Motor neuron (in vitro differentiated cells): ENCODE measurements at regions not wholly inside any gene's neighbourhood (a gene's known extent, or its start where the extent isn't known, plus 50 kb on each side); places are given as distances from the start of the nearest gene placed in this dataset.
"Not testable (repeated sequence)": the region's sequence is repeated elsewhere in the genome, so short reads cannot be mapped to it uniquely, and the experiment has no call there.

ENCODE experiments used
- ATAC-seq, 8 experiments: fragments of 200-7000 bp; cut with Tn5 transposase; replicated peaks in 6 of 8; 2 replicates each; pipeline ENCODE4 v1.8.0; 2021; ENCODE audit warnings: mild to moderate bottlenecking in 8 of 8, moderate library complexity in 8 of 8
- H3K27ac ChIP-seq, 2 donors: fragments of 250-450 bp; sonication (Bioruptor Pico); 2 replicates each; pipeline ENCODE4 v1.9.0; 2021; ENCODE audit warnings: antibody characterized with exemption in 2 of 2, mild to moderate bottlenecking in 2 of 2, moderate library complexity in 1 of 2
- H3K4me1 ChIP-seq, 2 donors: fragments of 250-450 bp; sonication (Bioruptor Pico); replicated peaks in 1 of 2; 2 replicates each; pipeline ENCODE4 v1.6.1; 2021; ENCODE audit warnings: antibody characterized with exemption in 2 of 2, mild to moderate bottlenecking in 2 of 2, moderate library complexity in 1 of 2
- H3K4me3 ChIP-seq, 5 donors: fragments of 250-450 bp; sonication (Bioruptor Pico); 2 replicates each; pipeline ENCODE4 v1.9.0; 2021; ENCODE audit warnings: antibody characterized with exemption in 5 of 5, mild to moderate bottlenecking in 5 of 5, moderate library complexity in 4 of 5
- WGBS, 10 experiments: fragments of 450-650 bp; shearing (Covaris generic); methylation state at CpG; one replicate each; pipeline ENCODE4 v1.0.0; 2022; 5-methylcytosine and 5-hydroxymethylcytosine counted together
- in situ Hi-C, 9 experiments: fragments of 400-800 bp; cut with MboI; loops; one replicate each; pipeline ENCODE4 v1.15.0; 2021; ENCODE audit warnings: low sequenced_read_pairs in 9 of 9, low pct_unique_long_range_greater_than_20kb in 2 of 9; ENCODE audit not compliant: unreplicated experiment in 9 of 9

DNA sequence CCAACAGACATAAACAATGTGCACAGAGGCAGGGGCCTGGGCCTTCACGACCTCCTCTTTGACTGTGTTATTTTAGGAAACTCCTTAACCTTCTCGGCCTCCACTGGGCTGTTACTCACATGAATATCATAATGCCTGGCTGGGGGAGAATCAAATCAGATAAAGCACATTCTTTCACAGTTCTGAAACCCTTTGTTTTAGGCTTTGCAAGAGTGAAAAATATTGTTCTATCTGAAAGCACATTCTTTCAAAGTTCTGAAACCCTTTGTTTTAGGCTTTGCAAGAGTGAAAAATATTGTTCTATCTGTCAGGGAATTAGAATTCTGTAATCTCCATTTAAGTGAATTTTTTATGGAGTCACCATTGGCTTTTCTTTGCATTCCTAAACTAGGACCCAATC, 50.7 kb upstream of the SYNDIG1 start:
- in situ Hi-C loops: loop anchor here in 1 of 9 experiments (25.0 kb wide), 1 partner anchor 394 kb away; no protein-coding TSS in a partner anchor
- peaks cover 11 to 22% of the 10 kb centered on the region in 2 donors for H3K4me1 ChIP-seq
- ATAC-seq: peak in 2 of 8 experiments; percentile 33 to 38
- no peak overlapping the region for H3K27ac ChIP-seq
- 6 to 63% (median 38%) methylated on average over 1 to 2 of the region's 2 CpGs; no CpG with 5 or more reads in 3 of the 10 experiments for WGBS, 10 experiments
- no peak overlapping the region for H3K4me3 ChIP-seq

- Histone ChIP-seq H3K4me1 (peaks cover 6 to 15% of the 10 kb centered on the region in 2 donors), H3K4me3 (no peak overlapping the region), H3K27ac (peak overlapping the region in 1 of 2 donors; percentile 25)
- in situ Hi-C loops: loop anchor here in 1 of 9 experiments (25.0 kb wide), 1 partner anchor 395 kb away; no protein-coding TSS in a partner anchor
- ATAC-seq: peak in 5 of 8 experiments; percentile 51 to 91 (median 79)
- WGBS, 10 experiments: 40 to 100% (median 71%) methylated on average over 1 to 8 of the region's 11 CpGs; no CpG with 5 or more reads in 2 of the 10 experiments
These were observed 51.9 kb upstream of the SYNDIG1 start for GRCh38 chr20:24417485-24417884.

GRCh38 chr20:24415444-24415843, 54.0 kb upstream of the SYNDIG1 start:
- H3K4me3 ChIP-seq, H3K27ac ChIP-seq, ATAC-seq: not testable (repeated sequence)
- H3K4me1 ChIP-seq: peaks cover 6 to 15% of the 10 kb centered on the region in 2 donors
- WGBS, 10 experiments: 20 to 100% (median 76%) methylated on average over 1 to 5 of the region's 7 CpGs; no CpG with 5 or more reads in 4 of the 10 experiments
- in situ Hi-C loops: loop anchor here in 1 of 9 experiments (25.0 kb wide), 1 partner anchor 397 kb away; no protein-coding TSS in a partner anchor

DNA sequence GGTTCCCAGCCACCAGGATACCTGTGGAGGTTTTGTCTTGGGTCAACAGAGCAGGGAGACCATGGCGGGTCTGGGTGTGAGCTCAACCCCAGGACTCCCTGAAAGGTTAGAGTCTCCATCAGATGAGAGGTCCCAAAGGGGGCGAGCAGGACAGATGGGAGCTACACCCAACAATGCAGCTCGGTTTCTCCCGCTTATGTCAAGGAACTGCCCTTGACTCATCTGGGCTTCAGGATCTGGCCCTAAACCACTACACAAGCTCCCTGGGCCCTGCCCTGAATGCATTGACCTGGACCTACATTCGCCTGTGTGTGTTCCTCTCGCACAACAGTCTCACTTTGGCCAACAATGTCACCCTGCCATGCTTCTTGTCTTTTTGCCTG, 57.6 kb upstream of the SYNDIG1 start:
- in situ Hi-C loops: loop anchor here in 1 of 9 experiments (25.0 kb wide), 1 partner anchor 400 kb away; no protein-coding TSS in a partner anchor
- ATAC-seq: no peak
- Histone ChIP-seq H3K4me3 (no peak overlapping the region), H3K27ac (no peak overlapping the region), H3K4me1 (peaks cover 0 to 3% of the 10 kb centered on the region in 2 donors)
- WGBS, 10 experiments: 13 to 97% (median 85%) methylated on average over 1 to 5 of the region's 6 CpGs; no CpG with 5 or more reads in 2 of the 10 experiments

- 5 to 100% (median 76%) methylated on average over 2 to 13 of the region's 17 CpGs for WGBS, 10 experiments
- in situ Hi-C loops: loop anchor here in 1 of 9 experiments (25.0 kb wide), 1 partner anchor 401 kb away; no protein-coding TSS in a partner anchor
- H3K4me1 ChIP-seq: peaks cover 0 to 3% of the 10 kb centered on the region in 2 donors
- H3K27ac ChIP-seq: no peak overlapping the region
- H3K4me3 ChIP-seq: no peak overlapping the region
- peak in 1 of 8 experiments; percentile 18 for ATAC-seq
These were observed 58.2 kb upstream of the SYNDIG1 start for GRCh38 chr20:24411003-24411833.

DNA sequence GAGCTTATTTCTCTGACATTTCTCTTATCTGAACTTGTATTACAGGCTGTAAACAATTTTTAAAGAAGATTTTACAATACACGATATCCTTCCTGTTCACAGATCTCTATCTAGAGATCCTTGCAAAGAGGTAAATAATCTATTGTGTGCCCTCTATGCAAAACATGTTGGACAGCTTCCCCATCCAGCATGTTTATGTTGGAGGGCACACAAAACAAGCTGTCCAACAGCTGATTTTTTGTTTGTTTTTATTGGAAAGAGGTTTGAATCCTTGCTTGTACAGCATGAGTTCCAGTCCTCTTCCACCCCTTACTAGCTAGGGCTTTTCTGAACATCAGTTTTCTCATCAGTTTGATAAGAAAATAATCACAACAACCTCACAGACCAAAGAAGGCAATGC, 62.3 kb upstream of the SYNDIG1 start:
- Histone ChIP-seq H3K4me1 (peaks cover 0 to 3% of the 10 kb centered on the region in 2 donors), H3K4me3 (no peak overlapping the region), H3K27ac (no peak overlapping the region)
- WGBS, 10 experiments: 17 to 100% (median 94%) methylated on average over 1 of the region's 1 CpG; no CpG with 5 or more reads in 2 of the 10 experiments
- peak in 1 of 8 experiments; percentile 60 for ATAC-seq
- in situ Hi-C loops: loop anchor here in 1 of 9 experiments (25.0 kb wide), 1 partner anchor 405 kb away; no protein-coding TSS in a partner anchor

DNA sequence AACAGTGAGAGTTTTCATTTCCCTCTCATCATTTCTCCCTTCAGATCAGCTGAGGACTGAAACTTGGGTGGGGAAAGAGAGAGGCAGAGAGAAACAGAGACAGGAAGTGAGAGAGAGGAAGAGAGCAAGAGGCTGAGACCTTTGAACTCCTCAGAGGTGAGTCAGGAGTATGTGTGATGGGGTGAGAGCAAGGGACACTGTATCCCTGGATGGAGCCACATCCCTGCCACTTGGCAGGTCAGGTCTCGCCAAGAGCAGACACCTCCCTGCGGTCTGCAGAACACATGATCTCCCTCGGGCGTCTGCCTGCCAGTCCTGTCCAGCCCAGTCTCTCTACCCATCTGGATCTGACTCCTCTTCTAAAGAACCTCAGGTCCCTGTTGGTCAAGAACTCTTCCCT, 62.7 kb upstream of the SYNDIG1 start:
- Histone ChIP-seq H3K27ac (no peak overlapping the region), H3K4me1 (peaks cover 0 to 3% of the 10 kb centered on the region in 2 donors), H3K4me3 (no peak overlapping the region)
- 0 to 83% (median 40%) methylated on average over 1 of the region's 4 CpGs; no CpG with 5 or more reads in 7 of the 10 experiments for WGBS, 10 experiments
- peak in 4 of 8 experiments; percentile 23 to 81 (median 68) for ATAC-seq
- in situ Hi-C loops: loop anchor here in 1 of 9 experiments (25.0 kb wide), 1 partner anchor 406 kb away; no protein-coding TSS in a partner anchor

DNA sequence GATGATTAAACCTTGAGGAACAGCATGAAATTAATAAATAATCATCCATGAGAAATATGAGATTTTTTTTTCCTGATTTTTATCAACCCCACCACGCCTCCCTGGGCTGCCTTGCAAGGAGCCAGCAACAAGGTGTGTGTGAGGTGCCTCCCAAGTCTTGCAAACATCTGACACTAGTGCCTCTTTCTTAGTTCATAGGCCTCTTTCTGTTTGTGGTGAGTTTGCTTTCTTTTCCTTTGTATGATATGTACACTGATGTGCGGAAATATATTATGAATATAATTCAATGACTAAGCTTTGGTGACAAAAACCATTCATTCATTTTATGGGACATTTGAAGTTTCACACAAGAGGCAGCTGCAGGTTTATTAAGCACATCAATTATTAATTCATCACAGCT, 63.2 kb upstream of the SYNDIG1 start:
- Histone ChIP-seq H3K4me1 (peaks cover 0 to 3% of the 10 kb centered on the region in 2 donors), H3K27ac (no peak overlapping the region), H3K4me3 (no peak overlapping the region)
- in situ Hi-C loops: loop anchor here in 1 of 9 experiments (25.0 kb wide), 1 partner anchor 406 kb away; no protein-coding TSS in a partner anchor
- WGBS, 10 experiments: 57 to 96% (median 80%) methylated on average over 1 to 2 of the region's 2 CpGs; no CpG with 5 or more reads in 3 of the 10 experiments
- peak in 2 of 8 experiments; percentile 19 to 50 for ATAC-seq

DNA sequence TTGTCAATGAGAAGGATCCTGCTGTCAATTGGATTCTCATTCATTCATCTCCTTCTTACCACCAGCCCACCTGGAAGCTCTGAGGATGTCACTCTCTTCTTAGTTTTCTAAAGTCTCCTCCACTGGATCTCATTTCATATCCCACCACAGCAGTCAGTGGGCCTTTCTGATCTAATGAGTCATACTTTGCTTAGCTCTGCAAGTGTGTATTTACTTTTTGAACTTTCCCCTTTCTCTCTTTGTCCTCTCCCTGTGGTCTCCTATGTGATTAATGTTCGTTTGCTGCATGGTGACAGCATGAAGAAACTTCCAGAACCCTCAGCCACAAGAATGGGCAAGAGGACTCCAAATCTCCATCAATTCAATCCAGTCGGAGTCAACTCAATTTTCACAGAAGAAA, 63.6 kb upstream of the SYNDIG1 start:
- peak in 4 of 8 experiments; percentile 21 to 72 (median 57) for ATAC-seq
- in situ Hi-C loops: loop anchor here in 1 of 9 experiments (25.0 kb wide), 1 partner anchor 406 kb away; no protein-coding TSS in a partner anchor
- WGBS, 10 experiments: 0 to 83% (median 43%) methylated on average over 1 to 2 of the region's 2 CpGs; no CpG with 5 or more reads in 1 of the 10 experiments
- H3K4me3 ChIP-seq: no peak overlapping the region
- H3K27ac ChIP-seq: no peak overlapping the region
- peaks cover 0 to 3% of the 10 kb centered on the region in 2 donors for H3K4me1 ChIP-seq

- 0 to 100% (median 91%) methylated on average over 1 of the region's 1 CpG; no CpG with 5 or more reads in 1 of the 10 experiments for WGBS, 10 experiments
- in situ Hi-C loops: loop anchor here in 1 of 9 experiments (25.0 kb wide), 1 partner anchor 409 kb away; no protein-coding TSS in a partner anchor
- Histone ChIP-seq H3K4me1 (peaks cover 0 to 3% of the 10 kb centered on the region in 2 donors), H3K4me3 (no peak overlapping the region), H3K27ac (no peak overlapping the region)
- ATAC-seq: peak in 3 of 8 experiments; percentile 66 to 99 (median 96)
These were observed 66.0 kb upstream of the SYNDIG1 start for GRCh38 chr20:24403406-24403805.

GRCh38 chr20:24402188-24402587, 67.2 kb upstream of the SYNDIG1 start:
- WGBS, 10 experiments: 29 to 100% (median 57%) methylated on average over 1 to 2 of the region's 2 CpGs; no CpG with 5 or more reads in 4 of the 10 experiments
- Histone ChIP-seq H3K4me1 (peaks cover 0 to 3% of the 10 kb centered on the region in 2 donors), H3K27ac (no peak overlapping the region), H3K4me3 (no peak overlapping the region)
- in situ Hi-C loops: loop anchor here in 1 of 9 experiments (25.0 kb wide), 1 partner anchor 410 kb away; no protein-coding TSS in a partner anchor
- no peak for ATAC-seq

- H3K4me1 ChIP-seq: no peaks in the 10 kb centered on the region
- ATAC-seq: no peak
- no peak overlapping the region for H3K27ac ChIP-seq
- in situ Hi-C loops: no loop called here
- no peak overlapping the region for H3K4me3 ChIP-seq
- WGBS, 10 experiments: 20 to 100% (median 40%) methylated on average over 1 to 2 of the region's 7 CpGs; no CpG with 5 or more reads in 5 of the 10 experiments
These were observed 74.3 kb upstream of the SYNDIG1 start for GRCh38 chr20:24395151-24395550.
